ENCODE measurements at regions not wholly inside any gene's neighbourhood (a gene's known extent, or its start where the extent isn't known, plus 50 kb on each side); places are given as distances from the start of the nearest gene placed in this dataset.

- no peaks in the 10 kb centered on the region for H3K36me3 ChIP-seq (ENCODE audit: low read depth)
These were observed 453.9 kb upstream of the GOT2 start for GRCh38 chr16:59188029-59188428.

GRCh38 chr16:59181821-59182420 is 447.8 kb upstream of the GOT2 start:
- 40 to 44% methylated on average over 9 of the region's 9 CpGs for WGBS, 2 experiments (ENCODE audit: low coverage in 1 of 2, low lambda C conversion rate in 2 of 2, missing lambda C conversion rate in 2 of 2)
- H3K9me3 ChIP-seq (ENCODE audit: low read depth): no peaks in the 10 kb centered on the region
- no peak for TF ChIP-seq EZH2phosphoT487 (IDR thresholded peaks at IDR 0.05; ENCODE audit: insufficient read depth, low read depth)
- no peak for TF ChIP-seq EZH2 (IDR thresholded peaks at IDR 0.05; ENCODE audit: insufficient read depth, poor library complexity, severe bottlenecking)
- in situ Hi-C loops (cut with MboI): no loop called here
- no peaks in the 10 kb centered on the region for H3K79me2 ChIP-seq (ENCODE audit: insufficient read depth)
- no peak for DNase-seq
- no peaks in the 10 kb centered on the region for H3K9me2 ChIP-seq (ENCODE audit: insufficient read depth)
- no peak overlapping the region for H3K4me3 ChIP-seq
- no peaks in the 10 kb centered on the region for H3K27me3 ChIP-seq (replicated peaks; ENCODE audit: insufficient read depth)
- H3K27ac ChIP-seq: no peak overlapping the region
- no peak overlapping the region for H2AFZ ChIP-seq
- H3K36me3 ChIP-seq (ENCODE audit: low read depth): no peaks in the 10 kb centered on the region
- H3K9ac ChIP-seq: no peak overlapping the region
- no peaks in the 10 kb centered on the region for H3K4me1 ChIP-seq (ENCODE audit: insufficient read depth)
- H3F3A ChIP-seq (ENCODE audit: insufficient read depth): no peaks in the 10 kb centered on the region
- no peak overlapping the region for H3K4me2 ChIP-seq (ENCODE audit: unreplicated experiment)
- H4K20me1 ChIP-seq (ENCODE audit: insufficient read depth): no peaks in the 10 kb centered on the region

More at GRCh38 chr16:59188029-59188428, 453.9 kb upstream of the GOT2 start:
- TF ChIP-seq EZH2 (IDR thresholded peaks at IDR 0.05; ENCODE audit: insufficient read depth, poor library complexity, severe bottlenecking): no peak
- no peak for TF ChIP-seq EZH2phosphoT487 (IDR thresholded peaks at IDR 0.05; ENCODE audit: insufficient read depth, low read depth)
- Histone ChIP-seq H3K79me2 (ENCODE audit: insufficient read depth) (no peaks in the 10 kb centered on the region), H3K4me2 (ENCODE audit: unreplicated experiment) (no peak overlapping the region), H3K9ac (no peak overlapping the region), H3K9me2 (ENCODE audit: insufficient read depth) (no peaks in the 10 kb centered on the region), H3F3A (ENCODE audit: insufficient read depth) (no peaks in the 10 kb centered on the region), H3K4me1 (ENCODE audit: insufficient read depth) (no peaks in the 10 kb centered on the region), H3K27ac (no peak overlapping the region), H3K4me3 (no peak overlapping the region), H4K20me1 (ENCODE audit: insufficient read depth) (no peaks in the 10 kb centered on the region), H2AFZ (no peak overlapping the region), H3K9me3 (ENCODE audit: low read depth) (no peaks in the 10 kb centered on the region), H3K27me3 (replicated peaks; ENCODE audit: insufficient read depth) (no peaks in the 10 kb centered on the region)
- no peak for DNase-seq
- in situ Hi-C loops (cut with MboI): no loop called here
- 7 to 11% methylated on average over 3 of the region's 3 CpGs for WGBS, 2 experiments (ENCODE audit: low coverage in 1 of 2, low lambda C conversion rate in 2 of 2, missing lambda C conversion rate in 2 of 2)

DNA sequence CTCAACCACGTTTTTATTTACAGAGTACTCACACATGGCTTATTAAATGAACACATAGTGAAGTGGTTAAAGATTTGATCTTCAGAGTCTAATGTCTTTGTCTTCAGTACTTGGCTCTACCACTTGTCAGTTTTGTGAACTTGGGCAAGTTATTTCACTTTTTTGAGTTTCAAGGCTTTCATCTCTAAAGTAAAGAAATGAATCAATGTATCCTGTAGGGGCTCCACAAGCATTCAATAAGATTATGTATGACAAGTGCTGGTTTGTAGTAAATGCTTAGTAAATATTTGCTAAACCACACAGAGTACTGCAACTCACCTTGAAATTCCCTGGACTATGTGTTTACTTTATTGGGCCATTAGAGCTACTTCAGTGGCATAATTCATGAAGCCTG is 446.0 kb upstream of the GOT2 start:
- H3K27me3 ChIP-seq (replicated peaks; ENCODE audit: insufficient read depth): no peaks in the 10 kb centered on the region
- no peak overlapping the region for H3K4me3 ChIP-seq
- no peaks in the 10 kb centered on the region for H3K4me1 ChIP-seq (ENCODE audit: insufficient read depth)
- no peak overlapping the region for H2AFZ ChIP-seq
- H3K9me3 ChIP-seq (ENCODE audit: low read depth): no peaks in the 10 kb centered on the region
- no peak overlapping the region for H3K27ac ChIP-seq
- H3K36me3 ChIP-seq (ENCODE audit: low read depth): no peaks in the 10 kb centered on the region
- in situ Hi-C loops (cut with MboI): no loop called here
- WGBS, 2 experiments (ENCODE audit: low coverage in 1 of 2, low lambda C conversion rate in 2 of 2, missing lambda C conversion rate in 2 of 2): 0 to 8% methylated on average over 1 of the region's 1 CpG
- H3K79me2 ChIP-seq (ENCODE audit: insufficient read depth): no peaks in the 10 kb centered on the region
- H3K9me2 ChIP-seq (ENCODE audit: insufficient read depth): no peaks in the 10 kb centered on the region
- no peak overlapping the region for H3K9ac ChIP-seq
- H3F3A ChIP-seq (ENCODE audit: insufficient read depth): no peaks in the 10 kb centered on the region
- TF ChIP-seq EZH2phosphoT487 (IDR thresholded peaks at IDR 0.05; ENCODE audit: insufficient read depth, low read depth) (no peak), EZH2 (IDR thresholded peaks at IDR 0.05; ENCODE audit: insufficient read depth, poor library complexity, severe bottlenecking) (no peak)
- H3K4me2 ChIP-seq (ENCODE audit: unreplicated experiment): no peak overlapping the region
- no peaks in the 10 kb centered on the region for H4K20me1 ChIP-seq (ENCODE audit: insufficient read depth)
- DNase-seq: no peak

DNA sequence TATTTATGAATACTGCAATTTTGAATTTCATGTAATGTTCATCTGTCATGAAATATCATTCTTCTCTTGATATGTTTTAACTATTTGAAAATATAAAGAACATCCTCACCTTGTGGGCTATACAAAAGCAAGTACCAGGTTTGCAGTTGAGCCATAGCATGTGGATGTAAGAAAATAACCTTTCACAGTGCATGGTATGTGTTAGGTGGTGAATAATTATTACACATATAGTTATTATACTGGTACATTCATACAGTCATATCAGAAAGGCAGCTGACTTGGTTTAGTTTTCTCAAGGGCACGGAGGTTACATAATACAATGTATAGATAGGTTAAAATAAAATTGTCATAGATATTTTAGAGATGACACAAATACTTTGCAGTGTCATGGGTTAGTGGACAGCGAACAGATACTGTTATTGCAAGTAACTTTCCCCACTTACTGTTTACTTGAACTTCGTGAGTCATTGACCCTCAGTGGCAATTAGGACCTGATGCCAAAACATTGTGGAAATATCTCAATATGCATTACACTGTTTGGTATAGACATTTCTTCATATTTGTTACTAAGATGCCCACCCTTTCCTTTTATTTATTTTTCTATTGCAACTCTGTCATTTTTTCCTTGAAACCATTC is 445.4 kb upstream of the GOT2 start:
- WGBS, 2 experiments (ENCODE audit: low coverage in 1 of 2, low lambda C conversion rate in 2 of 2, missing lambda C conversion rate in 2 of 2): 20 to 27% methylated on average over 3 of the region's 3 CpGs
- no peaks in the 10 kb centered on the region for H3K9me2 ChIP-seq (ENCODE audit: insufficient read depth)
- H3K27me3 ChIP-seq (replicated peaks; ENCODE audit: insufficient read depth): no peaks in the 10 kb centered on the region
- no peak overlapping the region for H3K27ac ChIP-seq
- no peaks in the 10 kb centered on the region for H3K79me2 ChIP-seq (ENCODE audit: insufficient read depth)
- H3K4me3 ChIP-seq: no peak overlapping the region
- H3F3A ChIP-seq (ENCODE audit: insufficient read depth): no peaks in the 10 kb centered on the region
- H3K4me1 ChIP-seq (ENCODE audit: insufficient read depth): no peaks in the 10 kb centered on the region
- no peaks in the 10 kb centered on the region for H4K20me1 ChIP-seq (ENCODE audit: insufficient read depth)
- no peaks in the 10 kb centered on the region for H3K9me3 ChIP-seq (ENCODE audit: low read depth)
- in situ Hi-C loops (cut with MboI): no loop called here
- no peak overlapping the region for H2AFZ ChIP-seq
- no peak for DNase-seq
- H3K4me2 ChIP-seq (ENCODE audit: unreplicated experiment): no peak overlapping the region
- H3K9ac ChIP-seq: no peak overlapping the region
- TF ChIP-seq EZH2 (IDR thresholded peaks at IDR 0.05; ENCODE audit: insufficient read depth, poor library complexity, severe bottlenecking): no peak
- TF ChIP-seq EZH2phosphoT487 (IDR thresholded peaks at IDR 0.05; ENCODE audit: insufficient read depth, low read depth): no peak
- H3K36me3 ChIP-seq (ENCODE audit: low read depth): no peaks in the 10 kb centered on the region
